Psoas muscle (tissue), 7 donors: ENCODE measurements at regions not wholly inside any gene's neighbourhood (a gene's known extent, or its start where the extent isn't known, plus 50 kb on each side); places are given as distances from the start of the nearest gene placed in this dataset.
"Not testable (repeated sequence)": the region's sequence is repeated elsewhere in the genome, so short reads cannot be mapped to it uniquely, and the experiment has no call there.

Source experiments
- ATAC-seq, 4 donors: fragments of 200-7000 bp; cut with Tn5 transposase; one replicate each; pipeline ENCODE4 v1.9.1; 2020; ENCODE audit warnings: moderate library complexity in 3 of 4, mild to moderate bottlenecking in 2 of 4
- DNase-seq, 2 donors: peaks; one replicate each; pipeline ENCODE4 v3.0.0-alpha.2; 2020
- H3K27ac ChIP-seq: fragments of 200-600 bp; one replicate; pipeline ENCODE4 v1.8.0; 2022
- H3K27me3 ChIP-seq, 3 donors: fragments of 200-600 bp in 1 of 3; one replicate each; pipeline versions ENCODE4 v1.6.1 to v1.8.0; 2013 to 2022; ENCODE audit warnings: low read length in 2 of 3, mild to moderate bottlenecking in 2 of 3, moderate library complexity in 1 of 3; ENCODE audit not compliant: insufficient read depth in 3 of 3
- H3K36me3 ChIP-seq, 2 donors: fragments of 200-600 bp in 1 of 2; one replicate each; pipeline versions ENCODE4 v1.6.1 to v1.8.0; 2013 to 2022; ENCODE audit warnings: low read depth in 1 of 2, mild to moderate bottlenecking in 1 of 2, moderate library complexity in 1 of 2; ENCODE audit not compliant: insufficient read depth in 1 of 2
- H3K4me1 ChIP-seq: fragments of 200-600 bp; one replicate; pipeline ENCODE4 v1.8.0; 2022
- H3K4me3 ChIP-seq: fragments of 200-600 bp; one replicate; pipeline ENCODE4 v1.8.0; 2022; ENCODE audit warnings: mild to moderate bottlenecking
- H3K9me3 ChIP-seq: fragments of 200-600 bp; one replicate; pipeline ENCODE4 v1.8.0; 2022
- WGBS, 3 donors: extraction: QIAGEN DNeasy Blood & Tissue Kit; methylation state at CpG; one replicate each; pipeline versions ENCODE4 v1.1.6 to v1.1.7; 2013; 5-methylcytosine and 5-hydroxymethylcytosine counted together
- intact Hi-C, 2 donors: fragments of 100-400 bp; cut with DNase I; formaldehyde crosslinking; loops; one replicate each; pipeline versions ENCODE4 v1.11.0 to v1.14.2; 2022
- TF ChIP-seq, protein P1 (sequence below): fragments of 200-600 bp; IDR thresholded peaks from one replicate; pipeline ENCODE4 v1.8.0; 2022; ENCODE audit warnings: antibody characterized with exemption
- donor health status: healthy with polysubstance abuse.
- donor health status: DM: no; HTN: no; CAD: no; lungs with moderate emphysema.
- donor health status: Bipolar disorder and iron deficiency.
- donor health status: healthy.
- donor health status: DM: yes; HTN: yes; CAD: no.
- donor health status: DM: no; HTN: no; CAD: no.
- donor health status: DM: yes; HTN: yes; CAD: no.

- WGBS, 3 donors = 75 to 78% (median 77%) methylated on average over 20 of the region's 20 CpGs
- intact Hi-C loops = no loop called here
- Histone ChIP-seq H3K4me3 (no peak overlapping the region), H3K36me3 (no peaks in the 10 kb centered on the region), H3K27me3 (no peaks in the 10 kb centered on the region), H3K27ac (no peak overlapping the region), H3K9me3 (no peaks in the 10 kb centered on the region), H3K4me1 (no peaks in the 10 kb centered on the region)
- TF ChIP-seq, protein P1, sequence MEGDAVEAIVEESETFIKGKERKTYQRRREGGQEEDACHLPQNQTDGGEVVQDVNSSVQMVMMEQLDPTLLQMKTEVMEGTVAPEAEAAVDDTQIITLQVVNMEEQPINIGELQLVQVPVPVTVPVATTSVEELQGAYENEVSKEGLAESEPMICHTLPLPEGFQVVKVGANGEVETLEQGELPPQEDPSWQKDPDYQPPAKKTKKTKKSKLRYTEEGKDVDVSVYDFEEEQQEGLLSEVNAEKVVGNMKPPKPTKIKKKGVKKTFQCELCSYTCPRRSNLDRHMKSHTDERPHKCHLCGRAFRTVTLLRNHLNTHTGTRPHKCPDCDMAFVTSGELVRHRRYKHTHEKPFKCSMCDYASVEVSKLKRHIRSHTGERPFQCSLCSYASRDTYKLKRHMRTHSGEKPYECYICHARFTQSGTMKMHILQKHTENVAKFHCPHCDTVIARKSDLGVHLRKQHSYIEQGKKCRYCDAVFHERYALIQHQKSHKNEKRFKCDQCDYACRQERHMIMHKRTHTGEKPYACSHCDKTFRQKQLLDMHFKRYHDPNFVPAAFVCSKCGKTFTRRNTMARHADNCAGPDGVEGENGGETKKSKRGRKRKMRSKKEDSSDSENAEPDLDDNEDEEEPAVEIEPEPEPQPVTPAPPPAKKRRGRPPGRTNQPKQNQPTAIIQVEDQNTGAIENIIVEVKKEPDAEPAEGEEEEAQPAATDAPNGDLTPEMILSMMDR = no peak
- ATAC-seq (peak in 2 of 4 donors; percentile 10 to 27), DNase-seq (peak in 1 of 2 donors; percentile 27)
Observed at GRCh38 chr1:8238141-8239038, 79.5 kb upstream of the SLC45A1 start.

GRCh38 chr1:8232036-8232757, 85.7 kb upstream of the SLC45A1 start:
- Histone ChIP-seq H3K9me3 (no peaks in the 10 kb centered on the region), H3K36me3 (no peaks in the 10 kb centered on the region), H3K27ac (no peak overlapping the region), H3K4me3 (no peak overlapping the region), H3K4me1 (no peaks in the 10 kb centered on the region), H3K27me3 (peaks cover 0 to 10% (median 0%) of the 10 kb centered on the region in 3 donors)
- intact Hi-C loops = no loop called here
- TF ChIP-seq, protein P1 = no peak
- DNase-seq (no peak), ATAC-seq (no peak)
- WGBS, 3 donors = 58 to 67% (median 60%) methylated on average over 25 of the region's 25 CpGs

DNA sequence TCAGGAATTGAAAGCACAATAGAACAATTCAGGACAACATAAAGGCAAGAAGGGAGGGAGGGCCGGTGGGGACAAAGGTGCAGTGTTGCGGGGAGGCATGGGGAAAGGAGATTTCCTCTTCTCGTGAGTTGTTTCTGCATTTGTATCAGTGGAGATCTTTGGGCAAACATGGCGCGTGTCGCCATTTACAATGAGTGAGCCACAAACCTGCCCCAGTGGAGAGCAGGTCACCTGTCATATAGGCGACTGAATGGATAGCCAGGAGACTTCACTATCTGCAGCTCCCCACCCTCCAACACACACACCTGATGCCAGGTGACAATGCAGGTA, 87.7 kb upstream of the SLC45A1 start:
- peaks cover 0 to 16% (median 0%) of the 10 kb centered on the region in 3 donors for H3K27me3 ChIP-seq
- H3K4me3 ChIP-seq = no peak overlapping the region
- DNase-seq = no peak
- 87 to 91% (median 90%) methylated on average over 7 of the region's 7 CpGs for WGBS, 3 donors
- no peaks in the 10 kb centered on the region for H3K9me3 ChIP-seq
- no peak for ATAC-seq
- TF ChIP-seq, protein P1 = no peak
- intact Hi-C loops = no loop called here
- no peak overlapping the region for H3K27ac ChIP-seq
- H3K36me3 ChIP-seq = no peaks in the 10 kb centered on the region
- no peaks in the 10 kb centered on the region for H3K4me1 ChIP-seq

- intact Hi-C loops = no loop called here
- peaks cover 0 to 19% (median 0%) of the 10 kb centered on the region in 3 donors for H3K27me3 ChIP-seq
- TF ChIP-seq, protein P1 = no peak
- H3K4me1 ChIP-seq = no peaks in the 10 kb centered on the region
- WGBS, 3 donors = 81 to 89% (median 84%) methylated on average over 2 of the region's 2 CpGs
- no peaks in the 10 kb centered on the region for H3K36me3 ChIP-seq
- no peak overlapping the region for H3K27ac ChIP-seq
- H3K9me3 ChIP-seq = no peaks in the 10 kb centered on the region
- no peak overlapping the region for H3K4me3 ChIP-seq
- ATAC-seq (no peak), DNase-seq (no peak)
Observed at GRCh38 chr1:8228253-8228652, 89.7 kb upstream of the SLC45A1 start.

DNA sequence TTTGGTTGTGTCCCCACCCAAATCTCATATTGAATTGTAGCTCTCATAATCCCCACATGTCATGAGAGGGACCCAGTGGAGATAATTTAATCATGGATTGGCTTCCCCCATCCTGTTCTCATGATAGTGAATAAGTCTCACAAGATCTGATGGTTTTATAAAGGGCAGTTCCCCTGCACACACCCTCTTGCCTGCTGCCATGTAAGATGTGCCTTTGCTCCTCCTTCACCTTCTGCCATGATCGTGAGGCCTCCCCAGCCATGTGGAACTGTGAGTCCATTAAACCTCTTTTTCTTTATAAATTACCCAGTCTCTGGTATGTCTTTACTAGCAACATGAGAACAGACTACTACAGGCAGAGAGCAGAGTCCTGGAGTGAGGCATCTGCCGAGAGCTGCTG, 90.2 kb upstream of the SLC45A1 start:
- 93 to 98% (median 94%) methylated on average over 2 of the region's 2 CpGs for WGBS, 3 donors
- ATAC-seq, DNase-seq, intact Hi-C loops, H3K4me1 ChIP-seq, H3K9me3 ChIP-seq, H3K4me3 ChIP-seq, H3K27ac ChIP-seq, H3K36me3 ChIP-seq: not testable (repeated sequence)
- peaks cover 0 to 18% (median 0%) of the 10 kb centered on the region in 3 donors for H3K27me3 ChIP-seq
